ENCODE measurements at regions not wholly inside any gene's neighbourhood (a gene's known extent, or its start where the extent isn't known, plus 50 kb on each side); places are given as distances from the start of the nearest gene placed in this dataset.

GRCh38 chr12:42977451-42978230 is 388.1 kb upstream of the PRICKLE1 start:
- no peak overlapping the region for H3K4me3 ChIP-seq (replicated peaks; ENCODE audit: insufficient read depth, low read length)

GRCh38 chr12:42976620-42977019 is 387.1 kb upstream of the PRICKLE1 start:
- no peak overlapping the region for H3K4me3 ChIP-seq (replicated peaks; ENCODE audit: insufficient read depth, low read length)
- TF ChIP-seq CTCF (IDR thresholded peaks at IDR 0.05; ENCODE audit: insufficient read depth, low read length): no peak
- TF ChIP-seq POLR2AphosphoS5 (IDR thresholded peaks at IDR 0.05; ENCODE audit: low read depth): no peak
- no peak for TF ChIP-seq SPI1 (IDR thresholded peaks at IDR 0.05; ENCODE audit: borderline replicate concordance, low read depth)
- DNase-seq (ENCODE audit: low read depth in 1 of 2, low spot score in 1 of 2): no peak
- H3K27ac ChIP-seq (replicated peaks): no peak overlapping the region
- H3K27me3 ChIP-seq (ENCODE audit: insufficient read depth, poor library complexity, severe bottlenecking): no peaks in the 10 kb centered on the region

More at GRCh38 chr12:42977451-42978230, 388.1 kb upstream of the PRICKLE1 start:
- no peak for DNase-seq (ENCODE audit: low read depth in 1 of 2, low spot score in 1 of 2)
- TF ChIP-seq POLR2AphosphoS5 (IDR thresholded peaks at IDR 0.05; ENCODE audit: low read depth) (no peak), GABPA (IDR thresholded peaks at IDR 0.05; ENCODE audit: low read depth) (no peak), REST (IDR thresholded peaks at IDR 0.05; ENCODE audit: insufficient replicate concordance, low read depth) (no peak), CTCF (IDR thresholded peaks at IDR 0.05; ENCODE audit: insufficient read depth, low read length) (no peak), SPI1 (IDR thresholded peaks at IDR 0.05; ENCODE audit: borderline replicate concordance, low read depth) (no peak)
- H3K27me3 ChIP-seq (ENCODE audit: insufficient read depth, poor library complexity, severe bottlenecking): no peaks in the 10 kb centered on the region
- no peak overlapping the region for H3K27ac ChIP-seq (replicated peaks)

GRCh38 chr12:42976122-42976521 is 386.6 kb upstream of the PRICKLE1 start:
- no peak for TF ChIP-seq REST (IDR thresholded peaks at IDR 0.05; ENCODE audit: insufficient replicate concordance, low read depth)
- no peak for TF ChIP-seq GABPA (IDR thresholded peaks at IDR 0.05; ENCODE audit: low read depth)
- no peak for TF ChIP-seq POLR2AphosphoS5 (IDR thresholded peaks at IDR 0.05; ENCODE audit: low read depth)
- TF ChIP-seq CTCF (IDR thresholded peaks at IDR 0.05; ENCODE audit: insufficient read depth, low read length): no peak
- TF ChIP-seq SPI1 (IDR thresholded peaks at IDR 0.05; ENCODE audit: borderline replicate concordance, low read depth): no peak
- no peak overlapping the region for H3K27ac ChIP-seq (replicated peaks)
- H3K4me3 ChIP-seq (replicated peaks; ENCODE audit: insufficient read depth, low read length): no peak overlapping the region
- no peak for DNase-seq (ENCODE audit: low read depth in 1 of 2, low spot score in 1 of 2)
- H3K27me3 ChIP-seq (ENCODE audit: insufficient read depth, poor library complexity, severe bottlenecking): no peaks in the 10 kb centered on the region

All from HL-60 (cell line).